HCT116 (cell line): ENCODE measurements at regions not wholly inside any gene's neighbourhood (a gene's known extent, or its start where the extent isn't known, plus 50 kb on each side); places are given as distances from the start of the nearest gene placed in this dataset.

Experiments
- EGR1 ChIP-seq: IDR thresholded peaks from 2 replicates; pipeline ENCODE4 v1.6.1; 2012; ENCODE audit warnings: low read depth
- EZH2 ChIP-seq: fragments of 200-600 bp; sonication (generic); IDR thresholded peaks from 2 replicates; pipeline ENCODE4 v1.6.1; 2017; ENCODE audit warnings: antibody characterized with exemption, mixed run types
- POLR2A ChIP-seq: IDR thresholded peaks from 2 replicates; pipeline ENCODE4 v1.7.0; 2011; ENCODE audit warnings: borderline replicate concordance; ENCODE audit not compliant: insufficient read depth, insufficient read length; ENCODE audit errors: extremely low read depth
- POLR2AphosphoS5 ChIP-seq: IDR thresholded peaks from 2 replicates; pipeline ENCODE4 v1.6.1; 2011; ENCODE audit warnings: mild to moderate bottlenecking, low read depth, low read length, moderate library complexity
- ZNF274 ChIP-seq: fragments of 200-500 bp; sonication (Bioruptor generic); IDR thresholded peaks from 2 replicates; pipeline ENCODE4 v1.6.1; 2014; ENCODE audit warnings: mild to moderate bottlenecking, low read depth, low read length, inconsistent platforms
- TF ChIP-seq, protein P1 (sequence below), 3 experiments: fragments of 200-600 bp in 1 of 3; sonication (generic) in 1 of 3; IDR thresholded peaks in 2 of 3; conservative IDR thresholded peaks in 1 of 3; 2 replicates each; pipeline ENCODE4 v1.5.1; 2012 to 2017; ENCODE audit warnings: low read depth in 2 of 3, low read length in 2 of 3, antibody characterized with exemption in 1 of 3, borderline replicate concordance in 1 of 3, control low read depth in 1 of 3, mild to moderate bottlenecking in 1 of 3, mixed read lengths in 1 of 3, mixed run types in 1 of 3, moderate library complexity in 1 of 3; ENCODE audit not compliant: insufficient read depth in 1 of 3

DNA sequence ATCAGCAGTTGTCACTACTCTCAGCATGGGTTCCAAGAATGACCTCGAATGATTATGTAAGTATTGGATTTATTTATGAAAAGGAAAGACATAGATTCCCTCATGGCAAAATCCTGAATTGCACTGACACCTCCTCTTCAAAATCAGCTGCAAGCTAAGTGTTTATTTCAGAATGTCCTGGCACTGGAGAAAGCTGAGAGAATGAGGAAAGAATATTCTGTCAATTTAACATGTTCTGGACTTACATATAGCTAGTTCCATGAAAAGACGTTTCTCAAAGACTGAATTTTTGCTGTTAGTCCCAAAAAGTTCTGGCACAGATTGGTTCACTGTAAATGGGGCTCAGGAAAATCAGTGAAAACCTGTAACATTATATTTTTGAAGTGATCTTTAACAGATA, 120.3 kb downstream of the NREP start:
- TF ChIP-seq EGR1: no peak
- no peak for TF ChIP-seq POLR2AphosphoS5
- TF ChIP-seq, protein P1, sequence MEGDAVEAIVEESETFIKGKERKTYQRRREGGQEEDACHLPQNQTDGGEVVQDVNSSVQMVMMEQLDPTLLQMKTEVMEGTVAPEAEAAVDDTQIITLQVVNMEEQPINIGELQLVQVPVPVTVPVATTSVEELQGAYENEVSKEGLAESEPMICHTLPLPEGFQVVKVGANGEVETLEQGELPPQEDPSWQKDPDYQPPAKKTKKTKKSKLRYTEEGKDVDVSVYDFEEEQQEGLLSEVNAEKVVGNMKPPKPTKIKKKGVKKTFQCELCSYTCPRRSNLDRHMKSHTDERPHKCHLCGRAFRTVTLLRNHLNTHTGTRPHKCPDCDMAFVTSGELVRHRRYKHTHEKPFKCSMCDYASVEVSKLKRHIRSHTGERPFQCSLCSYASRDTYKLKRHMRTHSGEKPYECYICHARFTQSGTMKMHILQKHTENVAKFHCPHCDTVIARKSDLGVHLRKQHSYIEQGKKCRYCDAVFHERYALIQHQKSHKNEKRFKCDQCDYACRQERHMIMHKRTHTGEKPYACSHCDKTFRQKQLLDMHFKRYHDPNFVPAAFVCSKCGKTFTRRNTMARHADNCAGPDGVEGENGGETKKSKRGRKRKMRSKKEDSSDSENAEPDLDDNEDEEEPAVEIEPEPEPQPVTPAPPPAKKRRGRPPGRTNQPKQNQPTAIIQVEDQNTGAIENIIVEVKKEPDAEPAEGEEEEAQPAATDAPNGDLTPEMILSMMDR (IDR thresholded peaks at IDR 0.05 in 2 of 3, conservative IDR thresholded peaks at IDR 0.05 in 1 of 3; ENCODE audit: borderline replicate concordance in 1 of 3, insufficient read depth in 1 of 3, low read depth in 2 of 3, low read length in 2 of 3): no peak
- TF ChIP-seq POLR2A: no peak
- TF ChIP-seq EZH2: no peak
- TF ChIP-seq ZNF274: no peak
